ENCODE measurements at regions not wholly inside any gene's neighbourhood (a gene's known extent, or its start where the extent isn't known, plus 50 kb on each side); places are given as distances from the start of the nearest gene placed in this dataset.
"Not testable (repeated sequence)": the region's sequence is repeated elsewhere in the genome, so short reads cannot be mapped to it uniquely, and the experiment has no call there.

DNA sequence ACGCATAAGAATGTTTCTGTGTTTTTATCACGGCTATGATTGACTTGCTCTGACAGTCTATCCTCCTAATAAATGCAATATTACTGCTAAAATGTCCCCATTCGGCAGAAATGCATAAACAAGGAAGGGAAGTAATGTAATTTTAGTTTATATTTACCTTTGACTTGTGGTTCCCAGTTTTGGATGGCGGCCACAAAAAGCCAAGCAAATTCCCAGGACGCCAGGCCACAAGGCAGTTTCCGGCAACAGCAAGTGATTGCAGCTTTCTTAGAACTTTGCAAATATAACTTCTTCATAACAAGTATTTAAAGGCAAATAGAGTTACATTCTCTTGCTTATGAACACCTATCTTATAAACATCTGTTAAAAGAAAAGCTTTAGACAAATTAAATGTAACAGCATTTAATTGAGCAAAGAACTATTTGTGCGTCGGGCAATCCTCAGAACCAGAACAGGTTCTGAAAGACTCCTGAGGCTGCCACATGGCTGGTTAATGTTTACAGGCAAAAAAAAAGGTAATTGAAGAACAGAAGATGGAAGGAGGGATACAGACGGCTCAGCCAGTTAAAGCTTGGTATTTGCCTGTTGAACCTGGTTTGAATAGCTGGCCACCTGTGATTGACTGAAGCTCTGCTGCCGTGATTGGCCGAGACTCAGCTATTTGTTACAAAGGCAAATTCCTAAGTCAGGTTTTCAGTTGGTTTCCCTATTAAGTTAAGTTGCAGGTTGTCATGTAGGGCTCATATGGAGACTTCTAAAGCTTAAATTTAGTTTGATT is 80.8 kb downstream of the C21orf91 start:
- DNase-seq: no peak

DNA sequence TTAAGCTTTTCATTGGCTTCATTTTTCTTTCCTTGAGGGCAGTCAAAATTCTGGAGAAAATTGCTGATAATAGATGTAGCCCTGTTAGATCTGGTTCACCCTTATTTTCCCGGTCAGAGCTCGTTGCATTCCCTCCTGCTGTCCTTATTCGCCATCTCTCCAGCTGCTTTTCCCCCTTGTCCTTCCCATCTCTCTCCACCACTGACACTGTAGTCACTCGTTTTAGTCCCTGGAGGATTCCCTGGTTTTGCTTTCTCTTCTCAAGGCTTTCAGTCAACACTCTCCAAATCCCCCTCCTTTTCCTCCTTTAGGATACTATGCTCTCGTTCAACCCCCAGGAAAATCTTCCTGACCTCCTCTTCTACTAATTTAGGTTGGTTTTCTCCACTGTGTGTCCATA is 83.1 kb downstream of the C21orf91 start:
- DNase-seq: no peak

DNA sequence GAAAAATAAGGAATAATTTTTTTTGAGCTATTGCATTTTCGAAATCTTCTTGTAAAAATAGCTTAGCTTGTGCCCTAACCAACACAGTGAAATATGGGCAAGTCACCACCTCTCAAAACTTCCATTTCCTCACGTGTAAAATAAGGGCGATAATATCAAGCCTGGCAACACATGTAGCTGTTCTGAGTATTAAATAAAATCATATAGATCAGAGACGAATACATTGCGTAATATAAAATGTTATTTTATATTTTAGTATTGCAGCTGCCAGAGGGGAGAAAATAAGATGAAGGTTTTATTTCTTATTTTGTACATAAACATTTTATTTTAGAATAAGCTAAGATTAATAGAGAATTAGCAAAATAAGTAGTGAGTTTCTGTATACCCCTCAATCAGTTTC is 85.9 kb downstream of the C21orf91 start:
- DNase-seq: no peak

DNA sequence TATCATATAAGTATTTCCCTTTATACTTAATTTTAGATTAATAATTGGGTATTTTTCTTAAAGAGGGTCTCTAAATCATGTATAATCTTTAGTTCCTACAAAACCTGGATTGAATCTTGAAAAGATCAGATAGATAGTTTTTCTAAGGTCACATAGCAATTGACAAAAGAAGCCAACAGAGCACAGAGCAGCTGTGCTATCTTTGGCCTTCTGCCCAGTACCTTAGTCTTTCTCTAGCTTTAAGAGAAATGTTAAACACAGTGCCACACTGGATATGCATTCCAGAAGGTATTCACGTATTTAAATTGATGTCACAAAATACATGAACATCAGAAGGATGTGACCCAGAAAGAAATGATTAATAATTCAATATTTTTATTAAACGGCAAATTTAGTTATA is 86.8 kb downstream of the C21orf91 start:
- DNase-seq: no peak

DNA sequence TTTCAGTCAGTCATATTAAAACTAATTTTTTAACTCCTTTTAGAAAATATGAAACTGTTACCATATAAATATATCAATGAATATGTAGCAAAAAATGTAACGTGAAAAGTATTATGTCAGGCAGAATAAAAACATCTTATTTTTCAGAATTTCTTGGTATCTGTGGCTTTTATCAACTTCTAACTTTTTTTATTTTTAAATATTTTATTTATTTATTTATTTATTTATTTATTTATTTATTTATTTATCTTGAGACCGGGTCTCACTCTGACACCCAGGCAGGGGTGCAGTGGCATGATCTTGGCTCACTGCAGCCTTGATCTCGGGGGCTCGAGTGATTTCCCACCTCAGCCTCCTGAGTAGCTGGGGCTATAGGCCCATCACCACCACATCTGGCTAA is 87.6 kb downstream of the C21orf91 start:
- no peak for DNase-seq

DNA sequence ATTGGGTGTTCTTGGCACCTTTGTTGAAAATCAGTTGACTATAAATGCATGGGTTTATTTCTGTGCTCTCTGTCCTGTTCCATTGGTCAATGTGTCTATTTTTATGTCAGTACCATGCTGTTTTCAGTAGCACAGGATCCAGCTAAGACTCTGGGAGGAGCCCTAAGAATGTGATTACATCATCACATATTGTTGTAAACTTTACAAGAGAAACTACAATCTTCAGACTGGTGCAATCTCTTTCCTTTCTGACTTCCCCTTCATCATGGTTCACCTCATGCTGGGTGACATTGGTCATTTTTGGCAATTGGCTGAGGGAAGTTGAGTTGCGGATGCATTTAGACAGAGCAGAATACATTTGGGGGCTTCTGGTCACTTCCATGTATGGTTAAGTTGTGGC is 88.4 kb downstream of the C21orf91 start:
- peak in 1 of 5 experiments; percentile 5 for DNase-seq

DNA sequence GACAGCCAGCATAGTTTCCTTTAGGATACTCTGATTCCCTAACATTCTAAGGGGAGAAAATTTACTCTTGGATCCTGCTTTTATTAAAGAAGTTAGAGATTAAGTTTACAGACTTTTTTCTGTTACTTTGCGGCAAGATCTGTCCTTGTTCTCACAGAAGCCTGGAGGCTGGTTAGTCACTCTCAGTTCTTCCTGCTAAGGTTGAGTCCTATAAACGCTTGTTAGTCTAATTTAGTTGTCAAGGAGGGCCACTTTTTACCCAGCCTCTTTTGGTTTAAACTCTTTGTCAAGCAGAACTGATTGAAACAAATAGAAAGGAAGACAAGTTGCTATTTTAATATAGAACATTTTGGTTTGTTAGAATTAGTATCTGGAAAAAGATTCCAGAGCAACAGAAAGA is 89.7 kb downstream of the C21orf91 start:
- DNase-seq: no peak

DNA sequence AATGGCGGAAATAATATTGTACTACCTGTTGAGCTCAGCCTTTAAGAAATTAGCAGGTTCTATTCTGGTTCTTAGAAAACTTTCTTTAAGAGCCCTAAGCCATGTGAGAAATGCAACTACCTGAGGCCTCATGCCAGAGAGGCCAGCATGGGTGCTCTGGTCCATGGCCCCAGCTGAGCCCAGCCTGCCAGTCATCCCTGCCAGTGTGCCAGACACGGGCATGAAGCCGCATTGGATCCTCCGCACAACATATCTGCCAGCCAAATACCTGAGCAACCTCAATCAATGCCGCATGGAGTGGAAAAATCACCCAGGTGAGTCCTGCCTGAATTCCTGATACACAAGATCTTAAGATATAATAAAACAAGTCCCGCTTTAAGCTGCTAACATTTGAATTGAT is 91.8 kb downstream of the C21orf91 start:
- DNase-seq: no peak

DNA sequence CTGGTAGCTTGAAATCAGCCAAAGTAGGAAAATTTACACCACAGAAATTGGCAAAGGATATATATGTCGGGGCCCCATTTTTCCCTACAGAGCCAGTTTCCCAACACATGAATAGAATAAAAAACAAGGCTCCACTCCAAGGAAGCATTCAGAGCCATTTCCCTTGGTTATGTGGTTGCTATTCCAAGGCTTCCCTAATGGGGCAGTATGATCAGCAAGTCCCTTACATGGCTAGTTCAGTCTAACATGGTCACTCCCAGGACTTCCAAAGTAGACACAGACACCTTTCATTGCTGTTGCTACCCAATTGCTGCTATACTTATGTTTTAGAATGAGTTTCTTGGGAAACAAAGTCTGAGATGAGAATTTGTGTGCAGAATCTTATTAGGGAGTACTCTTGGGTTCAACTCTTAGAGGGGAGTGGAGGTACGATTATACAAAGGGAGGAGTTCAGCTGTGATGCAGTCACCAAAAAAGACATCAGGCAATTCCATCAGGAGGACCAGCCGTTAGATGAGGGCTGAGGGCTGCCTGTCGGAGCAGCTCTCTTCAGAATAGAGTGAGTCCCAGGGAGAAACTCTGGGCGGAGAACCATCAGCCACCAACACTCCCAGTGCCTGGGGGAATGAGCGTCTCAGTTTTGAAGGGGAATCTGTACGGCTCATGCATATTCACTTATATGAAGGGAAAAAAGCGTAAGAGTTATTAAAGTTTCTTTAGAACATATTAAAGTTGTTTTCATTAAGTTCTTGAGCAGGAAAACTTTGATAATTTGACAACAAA is 92.9 kb downstream of the C21orf91 start:
- DNase-seq: no peak

DNA sequence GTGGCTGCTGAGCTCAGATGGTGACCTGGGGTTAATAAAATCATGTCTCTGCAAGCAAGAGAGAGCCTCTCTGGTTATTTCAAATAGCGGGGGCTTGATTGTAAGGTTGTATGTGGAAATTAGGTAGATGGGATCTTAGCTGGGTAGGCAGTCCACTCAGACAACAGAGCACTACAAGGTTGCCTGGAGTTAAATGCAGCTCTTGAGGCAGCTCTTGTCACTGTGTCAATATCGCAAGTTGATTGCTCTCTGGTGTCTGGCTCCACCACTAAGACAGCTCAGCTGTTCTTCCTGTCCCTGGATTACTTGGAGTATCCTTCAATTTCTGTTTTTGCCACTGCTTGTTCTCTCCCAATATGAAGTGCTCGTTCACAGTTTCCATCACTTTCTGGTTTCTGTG is 93.8 kb downstream of the C21orf91 start:
- no peak for DNase-seq

DNA sequence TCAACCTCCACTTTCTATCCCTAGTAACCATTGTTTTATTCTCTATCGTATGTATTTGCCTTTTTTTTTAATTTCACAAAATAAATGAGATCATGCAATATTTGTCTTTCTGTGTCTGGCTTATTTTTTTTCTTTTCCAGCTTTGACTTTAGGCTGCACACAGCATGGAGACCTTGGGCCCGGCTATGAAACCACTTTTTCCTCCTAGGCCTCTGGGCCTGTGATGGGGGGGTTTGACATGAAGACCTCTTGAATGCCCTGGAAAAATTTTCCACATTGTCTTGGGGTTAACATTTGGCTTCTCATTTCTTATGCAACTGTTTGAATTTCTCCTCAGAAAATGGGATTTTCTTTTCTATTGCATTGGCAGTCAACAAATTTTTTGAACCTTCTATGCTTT is 100.2 kb upstream of the BTG3 start:
- no peak for DNase-seq

DNA sequence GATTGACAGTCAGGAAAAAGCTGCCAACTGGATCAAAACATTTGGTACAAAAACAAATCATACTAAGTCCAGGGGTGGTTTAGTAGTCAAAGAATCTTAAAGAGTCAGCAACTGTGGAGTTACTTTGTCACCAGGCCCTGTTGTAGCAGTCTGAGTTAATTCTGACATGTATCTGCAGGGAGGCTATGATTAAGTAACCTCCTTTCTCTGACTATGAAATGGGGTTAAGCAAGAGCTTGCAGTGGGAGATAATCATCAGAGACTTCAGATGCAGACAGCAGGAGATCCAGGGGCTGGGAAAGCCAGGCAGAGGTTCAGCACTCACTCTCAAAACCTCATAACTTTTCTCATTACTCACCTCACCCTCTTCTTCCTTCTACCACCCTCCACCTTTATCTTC is 99.2 kb upstream of the BTG3 start:
- DNase-seq: no peak

DNA sequence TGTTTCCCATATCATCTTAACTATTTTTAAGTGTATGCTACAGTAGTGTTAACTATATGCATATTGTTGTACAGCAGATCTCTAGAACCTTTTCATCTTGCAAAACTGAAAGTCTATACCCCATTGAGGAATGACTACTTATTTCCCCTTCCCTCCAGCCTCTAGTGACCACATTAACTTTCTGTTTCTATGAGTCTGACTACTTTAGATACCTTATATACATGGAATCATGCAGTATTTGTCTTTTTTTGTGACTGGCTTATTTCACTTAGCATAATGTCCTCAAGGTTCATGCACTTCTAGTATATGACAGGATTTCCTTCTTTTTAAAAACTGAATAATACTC is 96.5 kb upstream of the BTG3 start:
- DNase-seq: peak in 1 of 5 experiments; percentile 45

DNA sequence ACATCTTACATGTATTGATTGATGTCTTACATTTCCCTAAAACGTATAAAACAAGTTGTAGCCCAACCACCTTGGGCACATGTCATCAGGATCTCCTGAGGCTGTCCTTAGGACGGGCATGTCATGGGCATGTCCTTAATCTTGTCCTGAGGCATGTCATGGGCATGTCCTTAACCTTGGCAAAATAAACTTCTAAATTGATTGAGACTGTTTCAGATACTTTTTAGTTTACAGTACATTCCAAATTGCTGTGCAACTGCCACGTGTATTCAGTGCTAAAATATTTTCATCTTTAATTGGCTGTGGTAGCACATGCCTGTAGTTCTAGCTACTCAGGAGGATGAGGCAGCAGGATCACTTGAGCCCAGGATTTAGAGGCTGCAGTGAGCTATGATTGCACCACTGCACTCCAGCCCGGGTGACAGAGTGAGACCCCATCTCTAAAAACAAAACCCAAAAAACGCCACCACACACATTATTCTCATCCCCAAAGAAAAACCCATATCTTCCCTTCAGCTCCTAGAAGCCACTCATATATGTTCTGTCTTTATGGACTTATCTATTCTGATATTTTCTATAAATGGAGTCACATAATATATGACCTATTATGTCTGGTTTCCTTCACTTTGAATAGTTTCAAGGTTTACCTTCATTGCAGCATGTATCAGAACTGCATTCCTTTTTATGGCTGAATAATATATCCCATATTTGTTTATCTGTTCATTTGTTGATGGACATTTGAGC is 96.0 kb upstream of the BTG3 start:
- no peak for DNase-seq

DNA sequence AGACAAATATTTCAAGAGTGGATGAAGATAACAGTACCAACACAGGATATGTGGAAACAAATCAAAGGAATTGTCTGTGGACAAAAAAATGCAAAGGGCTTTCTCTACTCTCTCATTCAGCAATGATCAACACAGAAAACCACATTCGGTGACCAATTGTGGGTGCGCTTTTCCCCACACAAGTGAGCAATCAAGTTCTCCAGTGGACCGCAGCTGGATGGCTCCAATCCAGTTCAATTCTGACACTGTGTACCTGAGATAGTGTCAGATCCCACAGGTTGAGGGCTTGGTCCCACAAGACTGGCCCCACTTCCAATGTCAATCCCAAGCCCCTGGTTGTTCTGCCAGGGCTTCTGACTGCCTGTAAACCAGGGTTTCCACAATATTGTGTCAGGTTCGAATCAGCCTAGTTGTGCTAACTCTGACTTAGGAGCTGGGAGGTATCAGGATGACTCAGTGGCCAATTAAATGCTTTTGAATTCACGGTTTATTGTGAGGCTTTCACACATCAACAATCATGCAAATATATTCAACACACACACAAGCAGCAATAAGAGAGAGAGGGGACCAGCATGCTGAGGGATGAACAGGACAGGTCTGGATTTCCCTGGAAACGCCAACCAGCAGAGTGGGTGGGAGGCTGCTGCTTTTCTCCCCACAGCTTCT is 87.0 kb upstream of the BTG3 start:
- DNase-seq: no peak

DNA sequence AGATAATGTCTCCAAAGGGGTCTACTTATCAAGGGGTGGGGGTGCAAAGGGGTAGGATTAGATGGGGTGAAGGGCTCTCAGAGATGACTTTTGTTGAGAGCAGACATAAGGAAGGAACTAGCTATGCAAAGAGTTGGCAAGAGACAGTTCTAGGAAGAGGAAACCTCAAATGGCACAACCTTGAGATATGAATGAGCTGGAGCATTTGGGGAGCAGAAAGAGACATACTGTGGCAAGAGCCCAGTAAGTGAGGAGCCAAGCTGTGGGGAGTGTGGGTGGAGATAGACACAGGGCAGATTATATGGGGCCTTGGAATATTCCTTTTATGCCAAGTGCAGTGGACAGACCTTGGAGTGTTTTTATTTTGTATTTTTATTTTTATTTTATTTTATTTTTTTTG is 84.8 kb upstream of the BTG3 start:
- no peak for DNase-seq

DNA sequence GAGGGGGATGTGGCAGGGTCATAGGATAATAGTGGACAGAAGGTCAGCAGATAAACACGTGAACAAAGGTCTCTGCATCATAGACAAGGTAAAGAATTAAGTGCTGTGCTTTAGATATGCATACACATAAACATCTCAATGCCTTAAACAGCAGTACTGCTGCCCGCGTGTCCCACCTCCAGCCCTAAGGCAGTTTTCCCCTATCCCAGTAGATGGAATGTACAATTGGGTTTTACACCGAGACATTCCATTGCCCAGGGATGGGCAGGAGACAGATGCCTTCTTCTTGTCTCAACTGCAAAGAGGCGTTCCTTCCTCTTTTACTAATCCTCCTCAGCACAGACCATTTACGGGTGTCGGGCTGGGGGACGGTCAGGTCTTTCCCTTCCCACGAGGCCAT is 81.7 kb upstream of the BTG3 start:
- not testable (repeated sequence) for DNase-seq

DNA sequence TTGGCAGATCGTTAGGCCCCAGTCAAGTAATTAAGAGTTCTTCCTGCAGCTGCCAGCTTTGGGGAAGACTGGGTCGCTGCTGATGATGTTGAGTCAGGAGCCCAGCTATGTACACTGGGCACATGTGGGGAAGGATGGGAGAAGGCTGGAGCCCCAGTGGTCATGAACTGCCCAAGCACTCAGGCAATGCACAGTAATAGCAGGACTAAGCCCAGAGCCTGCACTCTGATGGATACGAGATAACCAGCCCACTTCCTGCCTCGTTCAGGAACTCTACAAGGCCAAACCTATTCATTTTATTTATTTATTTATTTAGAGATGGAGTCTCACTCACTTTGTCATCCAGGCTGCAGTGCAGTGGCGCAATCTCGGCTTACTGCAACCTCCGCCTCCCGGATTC is 81.1 kb upstream of the BTG3 start:
- DNase-seq: peak in 1 of 5 experiments; percentile 74

DNA sequence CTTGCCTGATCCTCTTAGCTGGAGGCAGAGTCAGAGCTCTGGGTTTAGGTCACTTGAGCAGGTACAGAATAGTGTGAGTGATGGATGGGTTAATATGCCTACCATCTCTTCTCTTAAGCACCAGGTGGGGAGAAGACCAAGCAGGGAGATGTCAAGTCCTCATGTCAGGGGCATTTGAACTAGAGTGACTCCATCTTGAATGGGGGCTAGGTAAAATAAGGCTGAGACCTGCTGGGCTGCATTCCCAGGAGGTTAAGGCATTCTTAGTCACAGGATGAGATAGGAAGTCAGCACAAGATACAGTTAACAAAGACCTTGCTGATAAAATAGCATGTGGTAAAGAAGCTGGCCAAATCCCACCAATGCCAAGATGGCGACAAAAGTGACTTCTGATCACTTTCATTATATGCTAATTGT is 77.4 kb upstream of the BTG3 start:
- DNase-seq: no peak

DNA sequence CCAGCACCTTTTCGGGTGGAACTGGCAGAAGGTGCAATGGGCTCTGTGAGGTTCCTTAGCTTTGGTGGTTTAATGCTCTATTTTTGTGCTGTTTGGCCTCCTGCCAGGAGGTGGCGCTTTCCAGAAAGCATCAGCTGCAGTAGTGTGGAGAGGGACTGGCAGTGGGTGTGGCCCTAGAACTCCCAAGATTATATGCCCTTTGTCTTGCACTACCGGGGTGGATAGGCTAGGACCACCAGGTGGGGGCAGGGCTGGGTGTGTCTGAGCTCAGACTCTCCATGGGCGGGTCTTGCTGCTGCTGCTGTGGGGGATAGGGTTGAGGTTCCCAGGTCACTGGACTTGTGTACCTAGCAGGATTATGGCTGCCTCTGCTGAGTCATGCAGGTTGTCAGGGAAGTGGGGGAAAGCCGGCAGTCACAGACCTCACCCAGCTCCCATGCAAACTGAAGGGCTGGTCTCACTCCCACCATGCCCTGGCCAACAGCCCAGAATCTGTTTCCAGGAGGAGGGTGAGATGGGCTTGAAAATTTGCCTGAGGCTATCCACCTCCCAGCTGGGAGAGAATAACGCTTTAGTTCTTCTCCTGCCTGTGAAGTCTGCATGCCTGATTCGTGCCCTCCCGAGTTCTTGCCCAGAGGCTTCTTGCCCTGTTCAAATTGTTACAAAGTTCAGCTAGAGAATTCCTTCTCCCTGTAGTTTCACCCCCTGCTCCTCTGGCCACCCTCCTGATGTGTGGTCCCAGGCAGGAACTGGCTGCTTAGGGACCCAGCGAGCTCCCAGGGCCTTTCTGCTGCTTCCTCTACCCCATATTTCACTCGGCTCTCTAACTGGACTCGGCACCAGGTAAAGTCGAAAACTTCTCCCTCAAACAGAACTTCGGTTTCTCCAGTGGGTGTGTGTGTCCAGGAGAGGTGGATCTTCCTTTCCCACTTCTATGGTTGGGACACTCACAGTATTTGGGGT is 76.5 kb upstream of the BTG3 start:
- DNase-seq: peak in 4 of 5 experiments; percentile 9 to 31 (median 25)

DNA sequence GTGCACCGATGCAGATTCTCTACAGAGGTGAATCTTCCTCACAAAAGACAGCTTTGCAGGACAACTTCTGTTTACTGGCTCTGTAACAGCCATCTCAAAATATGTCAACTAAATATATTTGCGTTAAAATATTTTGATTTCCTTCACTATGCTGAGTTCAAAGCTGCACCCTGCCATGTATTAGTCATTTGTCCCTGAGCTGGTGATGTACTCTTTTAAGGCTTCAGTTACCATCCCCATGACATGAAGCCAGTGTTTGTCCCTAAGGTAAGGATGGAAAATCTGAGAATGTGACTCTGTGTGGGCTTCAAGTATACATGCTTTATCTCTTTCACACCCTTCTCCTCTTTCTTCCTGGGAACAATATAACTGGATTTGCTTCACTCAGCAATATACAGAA is 70.2 kb upstream of the BTG3 start:
- DNase-seq: no peak

Data from T-helper 2 cell (primary cell).